Nucleus accumbens (tissue), 56 donors: ENCODE measurements at regions not wholly inside any gene's neighbourhood (a gene's known extent, or its start where the extent isn't known, plus 50 kb on each side); places are given as distances from the start of the nearest gene placed in this dataset.
"Not testable (repeated sequence)": the region's sequence is repeated elsewhere in the genome, so short reads cannot be mapped to it uniquely, and the experiment has no call there.

Source experiments
- DNase-seq, 56 donors: peaks; one replicate each; lab custom pipeline; 2025; lab: John Stamatoyannopoulos, UW

DNA sequence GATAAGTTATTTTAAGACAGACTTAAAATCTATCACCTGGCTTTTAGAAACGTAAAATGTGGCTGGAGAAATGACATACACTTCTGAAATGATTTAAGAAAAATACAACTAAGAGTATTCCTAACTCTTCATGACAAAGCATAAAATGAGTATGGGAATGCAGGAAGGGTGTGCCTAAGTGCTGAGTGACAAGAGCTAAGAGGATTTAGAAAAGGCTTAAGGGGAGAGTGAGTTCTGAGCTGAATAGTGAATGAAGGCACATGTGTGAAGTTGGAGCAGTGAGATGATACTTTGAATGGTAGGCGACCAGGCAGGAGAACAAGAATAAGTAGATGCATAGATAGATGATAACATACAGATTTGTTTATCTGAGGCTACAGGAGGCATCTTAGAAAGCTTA, 458.3 kb upstream of the TENM3 start:
- no peak for DNase-seq

DNA sequence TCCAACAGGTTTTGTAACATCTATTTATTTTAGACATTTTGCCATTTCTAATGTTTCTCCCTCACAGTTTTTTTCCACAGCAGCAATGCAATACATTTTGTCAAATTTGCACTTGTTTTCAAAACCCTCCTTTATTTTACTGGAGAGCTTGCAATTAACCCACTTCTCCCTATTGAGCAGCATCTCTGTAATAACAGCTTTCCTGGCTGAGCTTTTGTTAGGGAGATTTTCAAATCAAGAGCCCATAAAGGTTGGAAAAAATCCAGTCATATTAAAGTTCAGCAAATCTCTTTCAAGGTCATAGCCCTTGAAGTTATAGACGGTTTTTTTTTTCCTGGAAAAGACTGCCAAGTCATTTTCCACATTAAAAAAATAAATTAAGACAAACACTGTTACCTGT, 450.6 kb upstream of the TENM3 start:
- no peak for DNase-seq

DNA sequence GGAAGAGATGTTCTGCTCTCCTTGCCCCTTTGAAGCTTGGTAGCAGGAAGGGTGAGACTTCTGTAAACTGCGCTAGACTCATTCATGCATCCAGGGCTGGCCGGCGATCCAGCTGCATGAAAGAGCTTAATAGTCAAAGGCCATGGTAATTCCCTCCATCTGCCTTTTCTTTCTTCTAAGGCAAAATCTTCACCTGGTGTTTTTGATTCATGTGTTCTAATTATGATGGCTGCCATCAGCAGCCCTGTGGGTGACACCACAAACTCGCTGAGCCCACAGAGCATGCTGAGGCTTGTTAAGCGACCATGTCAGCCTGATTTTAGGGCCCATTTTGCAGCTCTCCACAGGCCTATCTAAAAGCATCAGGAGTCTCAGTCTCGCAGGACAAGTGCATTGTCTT, 450.1 kb upstream of the TENM3 start:
- DNase-seq: no peak

DNA sequence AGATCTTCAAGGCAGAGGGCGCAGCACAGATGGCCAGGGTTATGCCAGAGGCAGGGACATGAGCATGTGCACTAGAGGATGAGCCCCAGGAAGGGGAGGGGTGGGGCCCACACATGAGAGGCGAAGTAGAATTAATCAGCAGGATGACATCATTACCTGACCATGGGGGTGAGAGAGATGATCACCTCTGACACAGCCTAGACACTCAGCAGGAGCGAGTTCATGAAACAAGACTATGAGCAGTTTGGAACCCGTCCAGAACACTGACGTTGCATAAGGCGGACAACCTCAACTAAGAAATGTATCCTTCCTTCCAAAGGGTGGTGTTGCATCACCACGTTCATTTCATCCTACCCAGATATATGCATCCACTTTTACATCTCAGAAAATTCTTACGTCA, 446.7 kb upstream of the TENM3 start:
- DNase-seq: no peak

DNA sequence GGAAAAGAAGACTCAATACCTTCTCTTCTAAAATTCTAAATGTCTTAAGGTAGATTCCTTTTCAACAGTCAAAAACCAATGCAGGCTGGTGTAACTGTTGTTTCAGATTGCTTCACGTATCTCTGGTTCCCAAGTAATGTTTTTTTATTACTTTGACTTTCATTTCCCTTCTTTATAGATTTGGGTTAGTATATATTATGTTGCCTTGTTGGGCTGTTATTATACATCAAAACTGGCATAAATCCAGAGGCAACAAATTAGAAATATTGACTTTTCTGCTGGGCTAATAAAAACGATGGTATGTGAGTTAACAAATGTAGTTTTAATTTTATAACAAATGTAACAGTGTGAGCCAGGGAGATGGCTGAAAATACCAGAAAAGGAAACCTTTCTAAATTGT, 444.7 kb upstream of the TENM3 start:
- no peak for DNase-seq

DNA sequence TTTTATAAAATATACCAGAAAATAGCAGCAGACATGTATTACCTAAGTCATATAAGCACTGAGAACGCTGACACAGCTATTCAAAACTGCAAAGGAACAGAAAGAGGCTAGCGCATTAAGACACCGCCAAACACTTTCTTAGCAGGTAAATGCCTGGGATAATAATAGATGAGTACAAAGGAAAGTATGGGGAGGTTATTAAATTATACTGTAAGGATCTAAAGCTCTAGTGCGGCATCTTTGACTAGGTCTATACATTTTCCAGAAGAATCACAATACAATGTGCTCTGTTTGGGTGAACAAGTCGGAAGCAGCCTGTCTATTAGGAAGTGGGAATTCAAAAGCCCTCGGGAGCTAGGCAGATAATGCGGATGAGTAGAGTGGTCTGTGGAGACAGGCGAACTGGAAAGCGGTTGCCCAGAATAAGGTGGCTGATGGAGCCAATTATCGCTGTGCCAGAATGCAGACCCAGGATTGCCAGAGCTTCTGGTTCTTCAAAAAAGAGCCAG, 443.6 kb upstream of the TENM3 start:
- no peak for DNase-seq

DNA sequence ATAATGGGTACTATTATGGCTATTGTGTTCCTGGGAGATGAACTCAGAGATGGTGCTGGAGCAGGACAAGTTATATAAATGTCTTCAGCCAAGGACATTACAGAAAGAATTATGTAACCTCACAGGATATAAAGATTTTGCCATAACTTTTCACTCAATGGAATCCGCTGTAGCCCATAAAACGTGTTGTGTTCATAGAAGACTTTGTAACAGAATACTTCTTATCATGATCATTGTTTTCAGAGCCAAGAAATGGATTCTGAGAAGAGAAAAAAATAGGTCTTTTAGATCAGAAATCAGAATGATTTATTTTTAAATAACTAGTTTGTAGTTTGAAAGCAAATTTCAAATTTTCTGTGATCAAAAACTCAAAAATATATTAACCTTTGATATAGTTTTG, 441.0 kb upstream of the TENM3 start:
- DNase-seq: no peak

DNA sequence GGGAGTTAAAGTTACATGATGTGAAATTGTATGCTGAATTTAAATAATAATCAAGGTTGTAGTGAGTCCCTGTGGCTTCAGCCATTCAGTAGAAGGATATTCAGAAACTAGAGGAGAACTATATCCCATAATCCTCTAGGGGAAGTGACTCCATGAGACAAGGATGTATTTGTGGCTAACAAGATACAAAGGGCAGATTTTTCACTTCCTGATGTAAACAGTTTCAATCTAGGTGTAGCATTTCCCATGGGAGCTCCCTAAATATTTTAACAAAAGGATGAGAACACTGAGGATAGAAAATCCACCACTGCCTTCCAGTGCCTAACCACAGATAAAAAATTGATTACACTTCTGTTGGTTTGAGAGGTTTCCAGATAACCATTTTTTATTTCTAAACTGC, 435.4 kb upstream of the TENM3 start:
- no peak for DNase-seq

DNA sequence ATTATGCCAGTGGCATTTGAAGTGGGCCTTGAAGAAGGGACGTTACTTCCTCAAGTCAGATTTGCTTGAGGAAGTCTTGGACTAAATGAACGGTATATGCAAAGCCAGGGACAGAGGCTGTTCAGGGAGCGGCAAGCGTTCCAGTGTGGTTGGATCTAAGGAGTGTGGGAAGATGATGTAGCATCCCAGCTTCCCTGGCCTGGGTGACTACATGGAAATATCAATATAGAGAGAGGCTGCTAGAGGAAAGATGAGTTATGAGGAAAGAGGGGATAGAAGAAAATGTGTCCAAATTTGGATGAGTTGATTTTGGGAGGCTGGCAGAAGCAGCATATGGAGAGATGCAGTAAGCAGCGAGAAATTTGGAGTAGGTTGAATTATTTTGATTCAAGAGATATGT, 432.5 kb upstream of the TENM3 start:
- no peak for DNase-seq

DNA sequence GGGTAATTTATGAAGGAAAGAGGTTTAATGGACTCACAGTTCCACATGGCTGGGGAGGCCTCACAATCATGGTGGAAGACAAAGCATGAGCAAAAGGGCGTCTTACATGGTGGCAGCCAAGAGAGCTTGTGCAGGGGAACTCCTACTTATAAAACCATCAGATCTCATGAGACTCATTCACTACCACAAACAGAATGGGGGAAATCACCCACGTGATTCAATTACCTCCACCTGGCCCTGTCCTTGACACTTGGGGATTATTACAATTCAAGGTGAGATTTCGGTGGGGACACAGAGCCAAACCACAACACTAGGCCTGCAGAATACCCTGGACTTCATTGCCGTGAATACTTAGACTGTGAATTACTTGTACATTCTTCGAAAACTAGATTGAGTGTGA, 431.7 kb upstream of the TENM3 start:
- DNase-seq: not testable (repeated sequence)

DNA sequence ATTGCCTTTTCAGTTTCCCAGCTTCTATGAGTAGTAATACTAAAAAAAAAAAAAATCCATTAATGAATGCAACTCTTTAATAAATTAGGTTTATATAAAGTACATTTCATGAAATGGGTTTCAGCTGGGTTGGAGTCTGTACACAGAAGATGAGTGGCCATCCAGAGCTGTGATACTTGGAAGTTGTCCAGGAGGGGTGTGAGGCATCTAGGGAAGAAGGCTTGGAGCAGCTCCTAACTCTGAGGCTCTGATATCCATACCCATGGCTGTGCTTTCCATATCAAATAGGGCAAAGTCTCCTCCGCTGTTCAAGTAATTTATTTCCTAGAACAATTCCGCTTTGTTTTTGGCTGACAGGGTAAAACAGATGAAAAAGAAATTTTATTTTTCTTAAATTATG, 423.3 kb upstream of the TENM3 start:
- no peak for DNase-seq

DNA sequence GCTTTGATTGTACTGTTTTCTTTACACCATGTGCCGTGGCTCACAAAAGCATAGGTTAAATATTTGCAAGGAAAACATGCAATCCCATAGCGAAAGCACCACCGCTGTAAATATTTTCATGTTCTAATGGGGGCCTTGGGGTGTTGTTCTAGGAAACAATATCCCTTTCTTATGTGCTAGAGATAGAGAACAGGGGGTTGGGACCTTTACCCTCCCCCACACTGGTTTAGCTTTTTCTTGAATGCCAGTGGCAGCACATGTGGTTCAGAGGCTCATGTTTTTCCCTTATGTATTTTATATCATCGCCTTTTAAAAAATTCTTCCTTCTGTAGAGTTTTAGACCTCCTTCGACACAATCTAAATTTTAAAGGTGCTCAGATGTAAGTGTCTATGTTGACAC, 422.6 kb upstream of the TENM3 start:
- DNase-seq: no peak

DNA sequence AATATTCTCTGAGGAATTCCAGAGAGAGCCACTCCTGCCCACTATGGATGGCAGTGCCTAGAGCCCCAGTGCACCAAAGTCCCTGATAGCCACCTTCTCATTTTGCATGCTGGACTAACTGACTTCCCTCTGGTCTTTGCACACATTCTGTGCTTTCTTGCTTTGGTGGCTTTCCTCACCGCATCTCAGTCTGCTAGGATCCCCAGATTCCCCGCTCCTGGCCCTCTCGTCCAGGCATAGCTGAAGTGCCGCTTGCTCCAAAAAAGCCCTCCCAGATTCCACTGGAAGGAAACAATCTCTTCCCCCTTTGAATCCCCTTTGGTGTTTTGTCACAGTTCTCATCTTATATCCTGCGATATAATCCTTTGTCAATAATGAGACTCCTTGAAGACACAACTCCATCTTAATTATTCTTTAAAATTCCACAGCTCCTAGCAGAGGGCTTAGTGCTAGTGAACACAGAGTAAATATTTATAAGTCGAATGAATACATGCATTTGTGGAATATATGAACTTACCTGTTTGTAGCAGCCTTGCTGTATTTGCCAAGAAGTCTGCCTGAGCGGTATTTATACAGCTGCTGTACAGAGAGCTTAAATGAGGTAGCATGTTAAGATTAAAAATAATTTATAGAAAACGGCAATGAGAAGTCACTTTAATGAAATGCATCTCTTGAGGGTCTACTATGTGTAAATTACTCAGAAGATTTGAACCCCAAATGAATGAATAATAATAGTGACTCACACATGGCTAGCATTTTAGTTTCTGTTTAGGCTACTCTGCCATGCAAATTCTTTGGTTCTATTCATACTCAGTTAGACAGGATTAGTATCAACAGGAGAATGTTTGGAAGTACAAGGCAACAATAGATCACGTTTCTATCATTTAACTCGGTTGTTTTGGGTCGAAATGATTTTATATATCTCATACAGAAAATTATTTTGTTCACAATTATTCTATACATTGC, 421.9 kb upstream of the TENM3 start:
- no peak for DNase-seq

DNA sequence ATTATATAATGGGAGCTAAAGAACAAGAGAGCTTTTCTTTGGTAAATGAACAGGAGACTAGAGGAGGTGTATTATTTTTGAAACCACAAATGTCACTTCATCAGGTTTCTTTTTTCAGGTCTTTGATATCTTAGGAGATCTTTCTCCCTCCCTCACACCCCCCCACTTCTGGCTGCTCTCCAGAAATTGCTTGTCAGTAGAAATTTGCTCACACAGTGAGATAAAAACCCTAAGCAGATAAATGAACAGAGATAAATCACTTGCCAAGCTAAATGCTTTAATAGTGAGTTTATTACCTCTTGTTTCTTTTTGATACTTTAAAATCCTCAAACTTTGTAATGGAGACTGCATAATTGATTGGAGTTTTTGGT, 421.2 kb upstream of the TENM3 start:
- peak in 4 of 56 donors; percentile 1 to 21 (median 8) for DNase-seq

DNA sequence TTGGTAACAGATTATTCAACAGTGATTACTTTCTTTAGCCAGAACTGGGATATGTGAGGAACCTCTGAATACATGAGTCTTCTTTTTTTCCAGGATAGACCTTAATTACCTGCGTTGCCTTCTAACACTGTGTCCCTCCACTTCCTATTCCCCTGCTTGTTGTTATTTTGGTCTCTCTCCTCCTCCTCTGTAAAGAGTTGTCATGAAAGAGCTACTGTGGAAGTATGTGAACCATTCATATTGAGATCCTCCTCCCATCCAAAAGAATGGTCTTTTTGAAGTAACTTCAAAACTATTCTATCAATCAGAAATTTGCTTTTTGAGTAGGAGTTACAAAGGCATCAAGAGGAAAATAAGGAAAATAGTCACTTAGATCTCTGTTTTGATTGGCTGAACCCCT, 420.0 kb upstream of the TENM3 start:
- no peak for DNase-seq

DNA sequence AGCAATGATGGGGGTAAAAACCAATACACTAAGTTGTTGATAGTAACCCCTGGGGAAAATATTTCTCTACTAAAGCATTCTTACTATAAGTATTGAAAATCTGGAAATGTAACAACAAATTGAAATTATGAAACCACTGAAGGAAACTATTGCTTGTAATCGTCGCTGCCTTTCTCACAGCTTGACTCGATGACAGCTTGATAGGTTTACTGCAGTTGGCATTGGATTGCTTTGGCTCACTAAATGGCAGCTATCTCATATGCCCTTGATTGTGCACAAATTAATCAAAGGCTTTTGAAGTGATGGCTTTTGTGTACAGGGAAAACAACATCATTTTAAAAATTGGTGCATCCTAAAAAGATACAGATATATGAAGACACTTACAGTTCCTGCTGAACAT, 419.6 kb upstream of the TENM3 start:
- no peak for DNase-seq

DNA sequence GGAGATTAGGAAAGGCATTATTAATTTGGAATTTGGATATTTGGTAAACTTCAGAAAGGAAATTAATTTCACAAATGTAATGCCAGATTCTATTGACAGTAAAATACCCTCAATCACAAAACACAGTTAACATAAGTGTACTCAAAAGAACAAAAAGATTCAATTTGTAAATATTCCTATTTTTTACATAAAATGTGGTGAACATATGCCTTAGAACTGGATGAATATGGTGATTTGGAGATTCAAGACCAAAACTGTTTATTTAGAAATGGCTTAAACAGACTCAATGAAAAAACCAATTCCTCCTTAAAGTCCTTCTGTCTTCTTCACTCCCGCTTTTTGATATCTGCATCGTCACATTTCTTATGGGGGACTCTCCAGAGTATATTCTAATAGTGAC, 417.6 kb upstream of the TENM3 start:
- no peak for DNase-seq

DNA sequence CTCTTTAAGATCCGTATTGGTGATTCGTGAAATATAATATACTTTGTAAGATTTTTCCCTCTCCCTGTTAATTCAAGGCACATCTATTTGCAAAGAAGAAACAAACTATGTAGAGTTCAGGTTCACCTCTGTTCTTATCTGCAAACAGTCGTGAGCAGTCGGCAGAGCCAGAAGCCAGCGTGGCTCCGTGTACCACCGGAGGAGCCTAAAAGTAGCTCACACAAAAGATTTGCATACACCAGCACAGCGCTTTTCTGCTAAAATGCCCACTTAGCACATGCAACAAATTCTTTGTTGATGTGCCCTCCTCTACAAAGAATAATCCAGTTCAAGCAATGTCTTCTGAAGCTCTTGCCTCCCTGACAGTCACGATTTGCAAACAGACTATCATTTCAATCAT, 416.0 kb upstream of the TENM3 start:
- DNase-seq: no peak

DNA sequence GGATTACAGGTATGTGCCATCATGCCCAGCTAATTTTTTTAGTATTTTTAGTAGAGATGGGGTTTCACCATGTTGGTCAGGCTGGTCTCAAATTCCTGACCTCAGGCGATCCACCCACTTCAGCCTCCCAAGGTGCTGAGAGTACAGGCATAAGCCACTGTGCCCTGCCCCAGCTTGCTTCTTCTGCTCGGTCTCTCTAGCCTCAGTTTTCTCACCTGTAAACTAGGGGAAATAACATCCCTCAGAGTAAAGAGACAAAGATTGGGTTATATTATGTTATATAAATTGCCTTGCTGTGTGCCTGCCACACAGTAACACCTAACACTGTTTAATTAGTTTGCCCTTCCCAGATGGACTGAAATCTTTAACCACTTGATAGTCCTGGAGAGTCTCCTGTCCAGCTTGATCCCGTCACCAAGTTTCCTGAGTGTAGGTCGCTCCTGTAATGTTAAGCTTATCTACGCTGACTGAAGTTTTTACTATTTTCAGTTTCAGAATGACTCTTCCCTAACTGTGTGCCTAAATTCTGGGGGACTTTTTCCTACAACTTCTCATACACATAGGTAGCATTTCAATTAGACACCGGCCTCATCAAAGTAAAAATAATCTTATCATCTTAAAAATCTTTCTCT, 412.7 kb upstream of the TENM3 start:
- no peak for DNase-seq

DNA sequence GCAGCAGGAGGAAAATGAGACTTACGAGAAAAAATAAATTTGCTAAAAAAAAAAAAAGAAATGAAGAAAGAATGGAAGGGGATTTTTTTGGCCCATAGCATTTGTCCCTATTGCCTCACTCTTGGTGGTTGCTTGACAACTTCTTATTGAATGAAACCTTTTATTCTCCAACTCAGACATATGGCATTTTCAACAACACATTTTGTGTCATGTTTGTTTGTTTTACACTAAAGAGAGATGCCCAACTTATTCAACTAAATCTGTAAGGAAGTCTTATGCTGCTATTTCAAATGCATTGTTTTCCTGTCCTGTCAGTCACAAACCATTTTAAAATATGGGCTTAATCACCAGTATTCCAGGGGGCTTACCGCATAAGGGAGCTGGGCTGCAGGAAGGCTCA, 409.1 kb upstream of the TENM3 start:
- no peak for DNase-seq

DNA sequence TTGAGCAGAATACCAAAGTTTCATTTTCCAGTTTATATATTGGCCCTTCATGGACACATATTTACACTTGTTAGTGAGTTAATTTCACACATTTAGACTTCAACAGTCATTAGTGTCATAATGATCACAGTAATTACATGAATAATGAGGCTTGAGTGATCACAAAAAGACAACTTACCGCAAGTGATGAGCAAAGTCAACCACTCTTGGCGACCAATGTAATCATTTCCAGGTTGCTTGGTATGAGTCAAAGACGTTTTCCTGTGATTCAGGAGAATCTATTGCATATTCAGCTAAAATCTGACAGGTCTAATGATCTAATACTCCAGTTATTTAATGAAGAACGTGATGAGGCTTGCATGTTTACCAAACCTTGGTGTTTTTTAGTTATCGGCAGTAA, 407.9 kb upstream of the TENM3 start:
- DNase-seq: no peak

DNA sequence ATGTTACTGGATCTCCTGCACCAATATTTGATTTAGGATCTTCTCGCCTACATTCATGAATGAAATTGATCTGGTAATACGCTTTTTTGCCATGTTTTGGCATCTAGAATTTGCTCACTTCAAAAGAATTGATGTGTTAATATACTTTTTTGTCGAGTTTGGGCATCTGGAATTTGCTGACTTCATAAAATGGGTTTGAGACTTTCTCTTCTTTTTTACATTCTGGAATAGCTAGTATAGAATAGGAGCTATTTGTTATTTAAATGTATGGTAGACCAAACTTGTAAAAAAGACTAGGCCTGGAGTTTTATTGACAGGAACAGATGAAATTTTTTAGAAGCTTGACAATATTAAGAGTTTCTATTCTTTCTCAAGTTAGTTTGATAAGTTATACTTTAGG, 404.9 kb upstream of the TENM3 start:
- DNase-seq: no peak
